HEK293 (cell line): ENCODE measurements at regions not wholly inside any gene's neighbourhood (a gene's known extent, or its start where the extent isn't known, plus 50 kb on each side); places are given as distances from the start of the nearest gene placed in this dataset.

Experiments
- GLI2 ChIP-seq: fragments of 450-650 bp; formaldehyde crosslinking; IDR thresholded peaks from 2 replicates; pipeline ENCODE4; 2017; ENCODE audit warnings: missing biosample characterization, missing genetic modification characterization, low read depth, borderline replicate concordance
- GLIS1 ChIP-seq: fragments of 450-650 bp; formaldehyde crosslinking; IDR thresholded peaks from 2 replicates; pipeline ENCODE4 v1.5.1; 2016; ENCODE audit warnings: missing biosample characterization, missing genetic modification characterization
- HIC1 ChIP-seq: fragments of 450-650 bp; formaldehyde crosslinking; IDR thresholded peaks from 2 replicates; pipeline ENCODE4 v1.5.1; 2016; ENCODE audit warnings: missing biosample characterization, missing genetic modification characterization
- KLF7 ChIP-seq: fragments of 450-650 bp; formaldehyde crosslinking; IDR thresholded peaks from 2 replicates; pipeline ENCODE4 v1.5.1; 2016; ENCODE audit warnings: missing biosample characterization, missing genetic modification characterization, borderline replicate concordance
- MEIS1 ChIP-seq: sonication (generic); formaldehyde crosslinking; IDR thresholded peaks from 2 replicates; pipeline ENCODE4 v1.8.1; 2022; ENCODE audit warnings: missing genetic modification reagents, mild to moderate bottlenecking, borderline replicate concordance
- OVOL3 ChIP-seq: fragments of 450-650 bp; formaldehyde crosslinking; IDR thresholded peaks from 2 replicates; pipeline ENCODE4 v1.5.1; 2016; ENCODE audit warnings: missing biosample characterization, missing genetic modification characterization
- SP2 ChIP-seq: fragments of 450-650 bp; formaldehyde crosslinking; IDR thresholded peaks from 2 replicates; pipeline ENCODE4 v1.5.1; 2016; ENCODE audit warnings: missing biosample characterization, missing genetic modification characterization
- TCF7L2 ChIP-seq: IDR thresholded peaks from 2 replicates; pipeline ENCODE4 v1.6.1; 2011; ENCODE audit warnings: low read depth, mild to moderate bottlenecking, inconsistent platforms, low read length, moderate library complexity, borderline replicate concordance
- TSHZ1 ChIP-seq: fragments of 450-650 bp; formaldehyde crosslinking; IDR thresholded peaks from 2 replicates; pipeline ENCODE4 v1.5.1; 2016; ENCODE audit warnings: missing biosample characterization, missing genetic modification characterization, borderline replicate concordance
- ZBTB26 ChIP-seq: fragments of 450-650 bp; formaldehyde crosslinking; optimal IDR thresholded peaks from 2 replicates; pipeline ENCODE3; 2016; ENCODE audit warnings: missing biosample characterization, mild to moderate bottlenecking, missing genetic modification characterization
- ZBTB48 ChIP-seq: fragments of 450-650 bp; formaldehyde crosslinking; IDR thresholded peaks from 2 replicates; pipeline ENCODE4 v1.5.1; 2016; ENCODE audit warnings: missing biosample characterization, missing genetic modification characterization
- ZEB2 ChIP-seq: fragments of 450-650 bp; formaldehyde crosslinking; IDR thresholded peaks from 2 replicates; pipeline ENCODE4 v1.5.1; 2016; ENCODE audit warnings: missing biosample characterization, missing genetic modification characterization
- ZNF112 ChIP-seq: fragments of 450-650 bp; formaldehyde crosslinking; IDR thresholded peaks from 2 replicates; pipeline ENCODE4 v1.5.0; 2017; ENCODE audit warnings: missing biosample characterization, missing genetic modification characterization
- ZNF133 ChIP-seq: fragments of 450-650 bp; formaldehyde crosslinking; IDR thresholded peaks from 2 replicates; pipeline ENCODE4 v1.5.1; 2016; ENCODE audit warnings: missing biosample characterization, missing genetic modification characterization
- ZNF175 ChIP-seq: fragments of 450-650 bp; formaldehyde crosslinking; IDR thresholded peaks from 2 replicates; pipeline ENCODE4 v1.5.1; 2016; ENCODE audit warnings: missing biosample characterization, missing genetic modification characterization
- ZNF184 ChIP-seq: fragments of 450-650 bp; IDR thresholded peaks from 2 replicates; pipeline ENCODE4 v1.5.1; 2018; ENCODE audit warnings: missing biosample characterization, mild to moderate bottlenecking, missing genetic modification characterization
- ZNF239 ChIP-seq: fragments of 450-650 bp; formaldehyde crosslinking; IDR thresholded peaks from 2 replicates; pipeline ENCODE4 v1.5.1; 2016; ENCODE audit warnings: missing biosample characterization, missing genetic modification characterization
- ZNF324 ChIP-seq: fragments of 450-650 bp; formaldehyde crosslinking; IDR thresholded peaks from 2 replicates; pipeline ENCODE4 v1.5.1; 2016; ENCODE audit warnings: missing biosample characterization, missing genetic modification characterization
- ZNF362 ChIP-seq: fragments of 450-650 bp; formaldehyde crosslinking; IDR thresholded peaks from 2 replicates; pipeline ENCODE4 v1.5.1; 2016; ENCODE audit warnings: missing biosample characterization, missing genetic modification characterization
- ZNF404 ChIP-seq: fragments of 450-650 bp; formaldehyde crosslinking; IDR thresholded peaks from 2 replicates; pipeline ENCODE4 v1.5.1; 2017; ENCODE audit warnings: missing biosample characterization, missing genetic modification characterization
- ZNF488 ChIP-seq: fragments of 450-650 bp; formaldehyde crosslinking; IDR thresholded peaks from 2 replicates; pipeline ENCODE4 v1.5.1; 2016; ENCODE audit warnings: missing biosample characterization, missing genetic modification characterization
- ZNF501 ChIP-seq: fragments of 450-650 bp; formaldehyde crosslinking; IDR thresholded peaks from 2 replicates; pipeline ENCODE4 v1.5.1; 2016; ENCODE audit warnings: missing biosample characterization, missing genetic modification characterization
- ZNF514 ChIP-seq: fragments of 450-650 bp; formaldehyde crosslinking; IDR thresholded peaks from 2 replicates; pipeline ENCODE4 v1.5.1; 2016; ENCODE audit warnings: missing biosample characterization, missing genetic modification characterization
- ZNF544 ChIP-seq: fragments of 450-650 bp; formaldehyde crosslinking; IDR thresholded peaks from 2 replicates; pipeline ENCODE4 v1.5.0; 2017; ENCODE audit warnings: missing biosample characterization, missing genetic modification characterization
- ZNF549 ChIP-seq: fragments of 450-650 bp; IDR thresholded peaks from 2 replicates; pipeline ENCODE4 v1.5.1; 2018; ENCODE audit warnings: missing biosample characterization, missing genetic modification characterization, mild to moderate bottlenecking, inconsistent platforms, moderate library complexity
- ZNF558 ChIP-seq: fragments of 450-650 bp; formaldehyde crosslinking; IDR thresholded peaks from 2 replicates; pipeline ENCODE4 v1.5.1; 2016; ENCODE audit warnings: missing biosample characterization, missing genetic modification characterization
- ZNF561 ChIP-seq: fragments of 450-650 bp; IDR thresholded peaks from 2 replicates; pipeline ENCODE4 v1.5.1; 2018; ENCODE audit warnings: missing biosample characterization, missing genetic modification characterization, borderline replicate concordance
- ZNF624 ChIP-seq: fragments of 450-650 bp; formaldehyde crosslinking; IDR thresholded peaks from 2 replicates; pipeline ENCODE4 v1.5.1; 2017; ENCODE audit warnings: missing biosample characterization, missing genetic modification characterization
- ZNF664 ChIP-seq: fragments of 450-650 bp; formaldehyde crosslinking; IDR thresholded peaks from 2 replicates; pipeline ENCODE4 v1.5.1; 2016; ENCODE audit warnings: missing biosample characterization, missing genetic modification characterization
- ZNF677 ChIP-seq: fragments of 450-650 bp; IDR thresholded peaks from 2 replicates; pipeline ENCODE4 v1.5.0; 2018; ENCODE audit warnings: missing biosample characterization, mild to moderate bottlenecking, missing genetic modification characterization, moderate library complexity
- ZNF707 ChIP-seq: fragments of 450-650 bp; formaldehyde crosslinking; IDR thresholded peaks from 2 replicates; pipeline ENCODE4 v1.5.1; 2016; ENCODE audit warnings: missing biosample characterization, missing genetic modification characterization
- ZNF776 ChIP-seq: fragments of 450-650 bp; formaldehyde crosslinking; IDR thresholded peaks from 2 replicates; pipeline ENCODE4 v1.5.0; 2017; ENCODE audit warnings: missing biosample characterization, missing genetic modification characterization, borderline replicate concordance
- ZNF837 ChIP-seq: fragments of 450-650 bp; formaldehyde crosslinking; IDR thresholded peaks from 2 replicates; pipeline ENCODE4 v1.5.1; 2016; ENCODE audit warnings: missing biosample characterization, missing genetic modification characterization

GRCh38 chr18:22346953-22347605, 70.6 kb downstream of the CTAGE1 start (continued):
- TF ChIP-seq ZBTB26 (peak; percentile 30), ZNF558 (tag by site-specific recombination) (no peak), HIC1 (no peak), ZNF624 (tag by site-specific recombination) (no peak), ZNF112 (tag by site-specific recombination) (no peak), GLI2 (no peak), ZNF677 (tag by site-specific recombination) (no peak), MEIS1 (CRISPR knock-in tag) (no peak), KLF7 (tag by site-specific recombination) (no peak), ZNF404 (tag by site-specific recombination) (no peak), GLIS1 (tag by site-specific recombination) (peak; percentile 21; the same call in 1 of the 2 replicates), ZNF707 (tag by site-specific recombination) (no peak), ZNF549 (no peak), ZNF175 (no peak), ZNF501 (tag by site-specific recombination) (peak; percentile 50; the same call in 1 of the 2 replicates), ZNF239 (no peak), ZNF324 (no peak), ZNF488 (tag by site-specific recombination) (no peak), ZNF776 (no peak), TCF7L2 (no peak), ZEB2 (no peak), ZNF362 (tag by site-specific recombination) (no peak), ZBTB48 (tag by site-specific recombination) (peak; percentile 97), ZNF133 (no peak), ZNF837 (tag by site-specific recombination) (no peak), ZNF664 (tag by site-specific recombination) (no peak), ZNF544 (tag by site-specific recombination) (no peak), ZNF514 (tag by site-specific recombination) (no peak), TSHZ1 (no peak), OVOL3 (tag by site-specific recombination) (no peak), ZNF561 (tag by site-specific recombination) (no peak), ZNF184 (tag by site-specific recombination) (no peak), SP2 (tag by site-specific recombination) (no peak)
